Suprapubic skin (tissue), 4 donors: ENCODE measurements at regions not wholly inside any gene's neighbourhood (a gene's known extent, or its start where the extent isn't known, plus 50 kb on each side); places are given as distances from the start of the nearest gene placed in this dataset.

ENCODE experiments used
- CTCF ChIP-seq, 2 donors: fragments of 200-600 bp in 1 of 2; fragments of 450-650 bp in 1 of 2; sonication (generic) in 1 of 2; IDR thresholded peaks; one replicate each; pipeline ENCODE4 v1.5.1; 2016 to 2019; ENCODE audit warnings: antibody characterized with exemption in 2 of 2, mild to moderate bottlenecking in 1 of 2, moderate library complexity in 1 of 2
- EP300 ChIP-seq: sonication (generic); formaldehyde crosslinking; IDR thresholded peaks from one replicate; pipeline ENCODE4 v1.6.1; 2017; ENCODE audit warnings: antibody characterized with exemption
- POLR2A ChIP-seq, 2 donors: fragments of 450-650 bp; IDR thresholded peaks; one replicate each; pipeline ENCODE4 v1.6.1; 2017; ENCODE audit warnings: antibody characterized with exemption in 2 of 2, mild to moderate bottlenecking in 2 of 2, moderate library complexity in 2 of 2
- POLR2AphosphoS5 ChIP-seq, 3 donors: sonication (generic); formaldehyde crosslinking; IDR thresholded peaks; one replicate each; pipeline ENCODE4 v1.6.1; 2017; ENCODE audit warnings: antibody characterized with exemption in 3 of 3

- TF ChIP-seq POLR2A (IDR thresholded peaks at IDR 0.05) = no peak
- TF ChIP-seq POLR2AphosphoS5 (IDR thresholded peaks at IDR 0.05) = no peak
- TF ChIP-seq CTCF (IDR thresholded peaks at IDR 0.05) = no peak
- TF ChIP-seq EP300 = no peak
These were observed 61.5 kb upstream of the ULK4 start for GRCh38 chr3:42023380-42023779.
